Mesendoderm (in vitro differentiated cells): ENCODE measurements at regions not wholly inside any gene's neighbourhood (a gene's known extent, or its start where the extent isn't known, plus 50 kb on each side); places are given as distances from the start of the nearest gene placed in this dataset.
A peak's percentile ranks its signal among the peaks of the same experiment; 100 is the strongest.
"Not testable (repeated sequence)": the region's sequence is repeated elsewhere in the genome, so short reads cannot be mapped to it uniquely, and the experiment has no call there.

Source experiments
- DNase-seq: peaks from one replicate; pipeline ENCODE4 v3.0.0; 2013
- H2AK5ac ChIP-seq: 2 replicates; pipeline ENCODE4 v1.6.1; 2013; ENCODE audit warnings: low read length, inconsistent platforms
- H2BK120ac ChIP-seq: 2 replicates; pipeline ENCODE4 v1.6.1; 2013; ENCODE audit warnings: low read depth, mild to moderate bottlenecking, low read length, moderate library complexity, mixed read lengths
- H2BK15ac ChIP-seq: replicated peaks from 2 replicates; pipeline ENCODE4 v1.6.1; 2013; ENCODE audit warnings: low read depth, mild to moderate bottlenecking, moderate library complexity
- H2BK5ac ChIP-seq: 2 replicates; pipeline ENCODE4 v1.6.1; 2013; ENCODE audit warnings: low read length, inconsistent platforms
- H3K18ac ChIP-seq: 2 replicates; pipeline ENCODE4 v1.6.1; 2013; ENCODE audit warnings: mild to moderate bottlenecking, low read length, mixed read lengths
- H3K23ac ChIP-seq: one replicate; pipeline ENCODE4 v1.6.1; 2013; ENCODE audit warnings: low read length
- H3K27ac ChIP-seq: 2 replicates; pipeline ENCODE4 v1.5.1; 2013; ENCODE audit warnings: low read depth, mild to moderate bottlenecking, inconsistent platforms, low read length, moderate library complexity
- H3K27me3 ChIP-seq: 2 replicates; pipeline ENCODE4 v1.6.1; 2013; ENCODE audit warnings: low read length, control low read depth, mild to moderate bottlenecking, inconsistent platforms; ENCODE audit not compliant: insufficient read depth, poor library complexity
- H3K36me3 ChIP-seq: 2 replicates; pipeline ENCODE4 v1.6.1; 2013; ENCODE audit warnings: low read length, inconsistent platforms; ENCODE audit not compliant: control insufficient read depth, insufficient read depth
- H3K4ac ChIP-seq: one replicate; pipeline ENCODE4 v1.6.1; 2013; ENCODE audit warnings: low read depth, mild to moderate bottlenecking, low read length, moderate library complexity
- H3K4me1 ChIP-seq: 2 replicates; pipeline ENCODE4 v1.6.1; 2013; ENCODE audit warnings: low read depth, low read length, inconsistent platforms; ENCODE audit not compliant: control insufficient read depth
- H3K4me2 ChIP-seq: 2 replicates; pipeline ENCODE4 v1.6.1; 2013; ENCODE audit warnings: low read length
- H3K4me3 ChIP-seq: 2 replicates; pipeline ENCODE4 v1.5.1; 2013; ENCODE audit warnings: mild to moderate bottlenecking, low read length
- H3K56ac ChIP-seq: one replicate; pipeline ENCODE4 v1.6.1; 2013; ENCODE audit warnings: low read length
- H3K79me1 ChIP-seq: 2 replicates; pipeline ENCODE4 v1.6.1; 2013; ENCODE audit warnings: low read length, inconsistent platforms
- H3K79me2 ChIP-seq: 2 replicates; pipeline ENCODE4 v1.6.1; 2013; ENCODE audit warnings: mild to moderate bottlenecking, low read length; ENCODE audit not compliant: control insufficient read depth, insufficient read depth
- H3K9ac ChIP-seq: 2 replicates; pipeline ENCODE4 v1.6.1; 2013; ENCODE audit warnings: low read length, inconsistent platforms
- H4K5ac ChIP-seq: one replicate; pipeline ENCODE4 v1.6.1; 2013; ENCODE audit warnings: low read length
- H4K8ac ChIP-seq: one replicate; pipeline ENCODE4 v1.6.1; 2013; ENCODE audit warnings: low read depth, mild to moderate bottlenecking, control low read depth, low read length, moderate library complexity
- WGBS: extraction: QIAGEN DNeasy Blood & Tissue Kit; methylation state at CpG from one replicate; pipeline ENCODE4 v1.1.7; 2013; ENCODE audit warnings: low lambda C conversion rate, missing lambda C conversion rate; ENCODE audit not compliant: insufficient coverage; ENCODE audit errors: extremely low coverage; 5-methylcytosine and 5-hydroxymethylcytosine counted together

- Histone ChIP-seq H2BK120ac (no peak overlapping the region), H3K4me3 (no peak overlapping the region), H3K9ac (no peak overlapping the region), H2BK5ac (no peak overlapping the region), H2AK5ac (no peak overlapping the region), H3K36me3 (no peaks in the 10 kb centered on the region), H4K8ac (no peak overlapping the region), H3K18ac (no peak overlapping the region), H3K4ac (no peak overlapping the region), H3K79me2 (no peaks in the 10 kb centered on the region), H3K27ac (no peak overlapping the region), H3K27me3 (no peaks in the 10 kb centered on the region), H4K5ac (no peak overlapping the region), H3K4me2 (no peak overlapping the region), H3K23ac (no peak overlapping the region), H3K56ac (peak overlapping the region; percentile 51), H2BK15ac (no peak overlapping the region), H3K79me1 (no peaks in the 10 kb centered on the region), H3K4me1 (no peaks in the 10 kb centered on the region)
- DNase-seq = peak; percentile 37
- WGBS = no CpG with 5 or more reads among the region's 9 CpGs
Measured at GRCh38 chr13:26485786-26486185, 71.7 kb upstream of the WASF3 start.

DNA sequence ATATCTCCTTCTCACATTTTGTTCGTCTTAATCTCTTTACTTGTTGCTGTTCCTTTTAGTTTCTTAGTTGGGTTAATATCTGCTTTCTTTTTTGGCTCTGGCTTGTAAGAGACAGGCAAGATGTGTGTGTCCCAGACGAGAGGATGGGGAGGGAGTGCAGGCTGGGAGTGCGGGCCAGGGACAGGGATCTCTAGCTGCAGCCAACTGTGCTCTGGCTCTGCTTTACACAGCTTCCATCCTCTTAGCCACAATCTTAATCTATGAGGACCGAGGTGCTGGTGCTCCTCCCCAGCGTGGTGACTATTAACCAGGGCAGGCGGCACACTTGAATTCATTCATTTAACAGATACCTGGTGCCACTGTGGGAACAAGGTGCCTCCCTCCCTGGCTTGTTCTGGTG lies 70.9 kb upstream of the WASF3 start:
- Histone ChIP-seq H3K27ac (no peak overlapping the region), H2BK120ac (no peak overlapping the region), H3K4me2 (no peak overlapping the region), H2BK5ac (no peak overlapping the region), H3K79me1 (no peaks in the 10 kb centered on the region), H3K27me3 (no peaks in the 10 kb centered on the region), H2BK15ac (no peak overlapping the region), H3K36me3 (no peaks in the 10 kb centered on the region), H2AK5ac (no peak overlapping the region), H3K9ac (no peak overlapping the region), H3K79me2 (no peaks in the 10 kb centered on the region), H3K18ac (no peak overlapping the region), H3K23ac (no peak overlapping the region), H3K4ac (no peak overlapping the region), H3K56ac (no peak overlapping the region), H4K8ac (no peak overlapping the region), H4K5ac (no peak overlapping the region), H3K4me1 (no peaks in the 10 kb centered on the region), H3K4me3 (no peak overlapping the region)
- no peak for DNase-seq
- 100% methylated on average over 1 of the region's 6 CpGs for WGBS

DNA sequence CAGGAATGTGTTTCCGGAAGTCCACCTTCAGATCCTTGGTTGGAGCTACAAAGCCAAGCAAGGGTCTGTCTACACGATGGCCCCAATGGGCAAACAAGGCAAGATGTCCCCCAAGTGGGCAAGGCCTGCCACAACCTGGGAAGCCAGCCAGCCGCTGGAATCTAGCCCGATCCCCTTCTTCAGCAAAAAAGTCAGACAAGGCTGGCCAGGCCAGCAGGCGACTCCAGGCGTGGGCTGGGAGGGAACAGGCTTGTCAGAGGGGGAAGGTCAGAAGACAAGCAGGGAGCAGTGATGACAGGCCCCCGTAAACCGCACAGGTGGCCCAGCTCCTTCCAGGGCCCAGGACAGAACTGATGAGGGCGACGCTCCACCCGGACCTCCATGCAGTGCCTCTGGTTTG lies 69.7 kb upstream of the WASF3 start:
- H4K8ac ChIP-seq = no peak overlapping the region
- H3K36me3 ChIP-seq = no peaks in the 10 kb centered on the region
- no peak for DNase-seq
- H3K4me3 ChIP-seq = no peak overlapping the region
- no peak overlapping the region for H3K27ac ChIP-seq
- H3K18ac ChIP-seq = no peak overlapping the region
- H3K27me3 ChIP-seq = no peaks in the 10 kb centered on the region
- no peak overlapping the region for H2BK15ac ChIP-seq
- no peak overlapping the region for H4K5ac ChIP-seq
- no peaks in the 10 kb centered on the region for H3K4me1 ChIP-seq
- no peak overlapping the region for H3K56ac ChIP-seq
- no peaks in the 10 kb centered on the region for H3K79me2 ChIP-seq
- no CpG with 5 or more reads among the region's 11 CpGs for WGBS
- no peak overlapping the region for H3K9ac ChIP-seq
- H3K4ac ChIP-seq = no peak overlapping the region
- no peak overlapping the region for H3K4me2 ChIP-seq
- no peaks in the 10 kb centered on the region for H3K79me1 ChIP-seq
- H2AK5ac ChIP-seq = no peak overlapping the region
- no peak overlapping the region for H3K23ac ChIP-seq
- no peak overlapping the region for H2BK120ac ChIP-seq
- no peak overlapping the region for H2BK5ac ChIP-seq

DNA sequence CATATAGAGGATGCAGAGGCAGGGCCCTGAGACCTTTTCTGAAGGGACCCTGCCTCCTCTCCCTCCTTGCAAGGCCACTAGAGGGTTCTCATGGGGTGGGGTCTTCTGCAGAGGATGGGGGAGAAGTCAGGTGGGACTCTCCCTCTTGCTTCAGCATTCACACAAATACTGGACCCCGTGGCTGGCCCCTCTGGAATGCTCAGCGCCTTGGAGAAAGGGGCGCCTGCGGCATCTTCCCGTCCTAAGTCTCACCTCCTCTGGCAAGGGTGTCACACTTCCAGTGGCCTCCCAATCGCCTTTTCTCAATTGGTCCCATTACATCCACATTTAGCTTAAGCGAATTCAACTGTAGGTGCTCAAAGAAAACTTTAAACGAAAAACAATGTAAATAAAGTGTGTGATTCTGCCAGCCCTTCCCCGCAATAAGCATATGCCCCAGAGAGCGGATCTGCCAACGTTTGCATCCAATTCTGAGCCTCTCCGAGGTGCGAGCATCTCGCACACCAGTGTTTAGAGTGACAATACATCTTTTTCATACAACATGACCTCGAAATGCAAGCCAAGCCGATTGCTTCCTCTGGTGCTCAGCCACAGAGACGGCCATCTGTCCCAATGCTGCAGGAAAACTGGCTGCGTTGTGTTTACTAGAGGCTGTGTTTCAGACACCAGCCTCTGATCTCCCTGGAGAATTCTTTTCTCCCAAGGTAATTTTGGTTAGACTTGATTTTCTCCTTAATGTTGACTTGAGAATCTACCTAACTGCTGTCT lies 69.1 kb upstream of the WASF3 start:
- Histone ChIP-seq H2BK5ac (no peak overlapping the region), H3K4me2 (no peak overlapping the region), H4K8ac (no peak overlapping the region), H2BK120ac (no peak overlapping the region), H3K9ac (no peak overlapping the region), H3K4me3 (no peak overlapping the region), H3K36me3 (no peaks in the 10 kb centered on the region), H4K5ac (no peak overlapping the region), H3K27me3 (no peaks in the 10 kb centered on the region), H3K4ac (no peak overlapping the region), H3K18ac (no peak overlapping the region), H3K23ac (no peak overlapping the region), H3K56ac (no peak overlapping the region), H3K4me1 (no peaks in the 10 kb centered on the region), H2BK15ac (no peak overlapping the region), H2AK5ac (no peak overlapping the region), H3K79me2 (no peaks in the 10 kb centered on the region), H3K79me1 (no peaks in the 10 kb centered on the region), H3K27ac (no peak overlapping the region)
- DNase-seq = no peak
- no CpG with 5 or more reads among the region's 18 CpGs for WGBS

GRCh38 chr13:26492301-26492700 lies 65.2 kb upstream of the WASF3 start:
- H3K56ac ChIP-seq, H2AK5ac ChIP-seq, H3K27ac ChIP-seq, H3K23ac ChIP-seq, H2BK5ac ChIP-seq, H3K9ac ChIP-seq, H2BK15ac ChIP-seq, H3K27me3 ChIP-seq, H3K79me2 ChIP-seq, H3K79me1 ChIP-seq, DNase-seq, H3K36me3 ChIP-seq, H2BK120ac ChIP-seq, H3K4ac ChIP-seq, H3K4me3 ChIP-seq, H3K18ac ChIP-seq, H4K8ac ChIP-seq, H4K5ac ChIP-seq, H3K4me2 ChIP-seq: not testable (repeated sequence)
- no CpG with 5 or more reads among the region's 5 CpGs for WGBS
- H3K4me1 ChIP-seq = peaks cover 10% of the 10 kb centered on the region
